Breast epithelium (tissue), 4 donors: ENCODE measurements at regions not wholly inside any gene's neighbourhood (a gene's known extent, or its start where the extent isn't known, plus 50 kb on each side); places are given as distances from the start of the nearest gene placed in this dataset.

Source experiments
- DNase-seq, 2 donors: peaks; one replicate each; pipeline ENCODE4 v3.0.0-alpha.2; 2019; ENCODE audit warnings: low spot score in 2 of 2
- H3K27ac ChIP-seq, 2 donors: fragments of 200-600 bp; sonication (generic) in 1 of 2; one replicate each; pipeline ENCODE4 v1.5.1; 2016 to 2019; ENCODE audit warnings: mild to moderate bottlenecking in 1 of 2
- H3K27me3 ChIP-seq, 2 donors: fragments of 200-600 bp; sonication (generic) in 1 of 2; one replicate each; pipeline versions ENCODE4 v1.5.1 to v1.6.0; 2017 to 2019; ENCODE audit warnings: control low read depth in 1 of 2, mild to moderate bottlenecking in 1 of 2
- H3K36me3 ChIP-seq: fragments of 200-600 bp; one replicate; pipeline ENCODE4 v1.5.1; 2019
- H3K4me1 ChIP-seq, 2 donors: fragments of 200-600 bp; sonication (generic); one replicate each; pipeline ENCODE4 v1.5.1; 2016 to 2019; ENCODE audit warnings: control low read depth in 1 of 2
- H3K4me3 ChIP-seq, 3 donors: fragments of 200-600 bp; sonication (generic); 1 replicate in 2 of 3; 2 replicates in 1 of 3; pipeline ENCODE4 v1.5.1; 2016 to 2019; ENCODE audit warnings: mild to moderate bottlenecking in 3 of 3, moderate library complexity in 2 of 3
- H3K9me3 ChIP-seq, 2 donors: fragments of 200-600 bp; sonication (generic) in 1 of 2; one replicate each; pipeline ENCODE4 v1.5.1; 2016 to 2019; ENCODE audit warnings: control low read depth in 1 of 2
- POLR2A ChIP-seq: fragments of 450-650 bp; IDR thresholded peaks from one replicate; pipeline ENCODE4 v1.6.1; 2016; ENCODE audit warnings: antibody characterized with exemption, mild to moderate bottlenecking, moderate library complexity
- POLR2AphosphoS5 ChIP-seq, 3 donors: sonication (generic); formaldehyde crosslinking; IDR thresholded peaks; one replicate each; pipeline ENCODE4 v1.6.1; 2017; ENCODE audit warnings: antibody characterized with exemption in 3 of 3
- intact Hi-C: fragments of 100-400 bp; cut with DNase I; formaldehyde crosslinking; loops from one replicate; pipeline ENCODE4 v1.15.1; 2023; ENCODE audit warnings: low total_unique reads
- TF ChIP-seq, protein P1 (sequence below), 3 donors: fragments of 450-650 bp; IDR thresholded peaks; one replicate each; pipeline ENCODE4 v1.5.1; 2016 to 2017; ENCODE audit warnings: antibody characterized with exemption in 3 of 3, mild to moderate bottlenecking in 3 of 3, moderate library complexity in 3 of 3

DNA sequence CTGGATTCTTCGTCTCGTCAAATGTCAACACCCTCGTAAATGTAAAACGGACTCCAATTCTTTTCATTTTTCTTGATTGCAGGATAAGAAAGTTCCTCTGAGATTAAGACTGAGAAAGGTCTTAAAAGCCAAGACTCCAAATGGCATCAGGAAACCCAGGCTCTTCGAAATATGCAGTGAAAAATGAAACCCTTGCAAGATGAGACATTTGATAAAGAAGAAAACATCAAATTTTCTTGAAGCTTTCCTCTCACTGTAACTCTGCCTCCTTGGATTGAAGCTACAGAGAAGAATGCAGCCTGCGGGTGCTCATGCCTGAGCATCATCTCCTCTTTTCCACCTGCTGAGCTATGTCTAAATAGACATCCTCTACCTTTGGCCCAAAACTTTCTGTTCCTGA lies 342.4 kb upstream of the THBS1 start:
- TF ChIP-seq, protein P1, sequence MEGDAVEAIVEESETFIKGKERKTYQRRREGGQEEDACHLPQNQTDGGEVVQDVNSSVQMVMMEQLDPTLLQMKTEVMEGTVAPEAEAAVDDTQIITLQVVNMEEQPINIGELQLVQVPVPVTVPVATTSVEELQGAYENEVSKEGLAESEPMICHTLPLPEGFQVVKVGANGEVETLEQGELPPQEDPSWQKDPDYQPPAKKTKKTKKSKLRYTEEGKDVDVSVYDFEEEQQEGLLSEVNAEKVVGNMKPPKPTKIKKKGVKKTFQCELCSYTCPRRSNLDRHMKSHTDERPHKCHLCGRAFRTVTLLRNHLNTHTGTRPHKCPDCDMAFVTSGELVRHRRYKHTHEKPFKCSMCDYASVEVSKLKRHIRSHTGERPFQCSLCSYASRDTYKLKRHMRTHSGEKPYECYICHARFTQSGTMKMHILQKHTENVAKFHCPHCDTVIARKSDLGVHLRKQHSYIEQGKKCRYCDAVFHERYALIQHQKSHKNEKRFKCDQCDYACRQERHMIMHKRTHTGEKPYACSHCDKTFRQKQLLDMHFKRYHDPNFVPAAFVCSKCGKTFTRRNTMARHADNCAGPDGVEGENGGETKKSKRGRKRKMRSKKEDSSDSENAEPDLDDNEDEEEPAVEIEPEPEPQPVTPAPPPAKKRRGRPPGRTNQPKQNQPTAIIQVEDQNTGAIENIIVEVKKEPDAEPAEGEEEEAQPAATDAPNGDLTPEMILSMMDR (IDR thresholded peaks at IDR 0.05): no peak
- TF ChIP-seq POLR2AphosphoS5 (IDR thresholded peaks at IDR 0.05) (no peak), POLR2A (no peak)
- H3K27ac ChIP-seq: no peak overlapping the region
- H3K36me3 ChIP-seq: no peaks in the 10 kb centered on the region
- H3K27me3 ChIP-seq: no peaks in the 10 kb centered on the region
- H3K4me3 ChIP-seq: no peak overlapping the region
- H3K4me1 ChIP-seq: no peaks in the 10 kb centered on the region
- H3K9me3 ChIP-seq: no peaks in the 10 kb centered on the region
- no peak for DNase-seq
- intact Hi-C loops: no loop called here

DNA sequence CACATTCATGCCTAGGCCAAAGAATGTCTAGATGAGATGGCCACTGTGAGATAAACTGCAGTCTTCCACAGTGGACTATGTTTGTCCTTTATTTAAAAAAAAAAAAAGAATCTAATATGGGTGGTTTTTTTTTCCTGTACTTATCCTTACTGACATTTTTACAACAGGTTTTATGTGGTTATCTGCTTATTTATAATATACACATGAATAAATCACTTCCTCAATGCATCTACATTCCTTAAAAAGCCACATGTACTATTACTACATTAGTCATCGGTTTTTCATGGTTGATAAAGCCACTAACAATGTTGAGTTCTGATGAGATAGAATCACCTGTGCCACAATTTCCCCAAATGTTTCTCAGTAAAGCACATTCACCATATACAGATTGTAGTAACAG lies 341.3 kb upstream of the THBS1 start:
- Histone ChIP-seq H3K4me3 (no peak overlapping the region), H3K4me1 (no peaks in the 10 kb centered on the region), H3K36me3 (no peaks in the 10 kb centered on the region), H3K27ac (no peak overlapping the region), H3K9me3 (no peaks in the 10 kb centered on the region), H3K27me3 (no peaks in the 10 kb centered on the region)
- intact Hi-C loops: no loop called here
- DNase-seq: no peak
- TF ChIP-seq POLR2A: no peak
- TF ChIP-seq, protein P1 (IDR thresholded peaks at IDR 0.05): no peak
- TF ChIP-seq POLR2AphosphoS5 (IDR thresholded peaks at IDR 0.05): no peak

DNA sequence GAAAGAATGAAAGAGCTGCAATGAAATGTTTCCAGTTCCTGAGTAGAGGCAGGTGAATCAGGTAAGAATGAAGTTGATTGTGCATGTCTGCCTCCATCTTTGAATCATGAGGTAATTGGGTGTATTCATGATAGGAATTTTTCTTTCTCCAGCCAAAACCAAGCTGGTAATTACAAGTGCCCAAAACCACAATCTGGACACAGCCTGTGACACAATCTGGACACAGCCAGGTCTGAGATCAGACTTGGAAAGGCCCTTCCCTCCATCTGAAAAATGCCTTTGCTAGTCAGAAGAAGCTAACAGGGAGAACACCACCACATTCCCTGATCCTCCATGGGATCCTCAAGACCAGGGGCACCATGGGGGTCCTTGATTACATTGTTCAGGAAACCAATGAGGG lies 338.5 kb upstream of the THBS1 start:
- Histone ChIP-seq H3K9me3 (no peaks in the 10 kb centered on the region), H3K36me3 (no peaks in the 10 kb centered on the region), H3K27ac (peak overlapping the region in 1 of 2 donors; percentile 14), H3K4me1 (no peaks in the 10 kb centered on the region), H3K4me3 (no peak overlapping the region), H3K27me3 (no peaks in the 10 kb centered on the region)
- TF ChIP-seq POLR2A: no peak
- peak in 1 of 3 donors; percentile 33 for TF ChIP-seq POLR2AphosphoS5 (IDR thresholded peaks at IDR 0.05)
- peak in 1 of 2 donors; percentile 67 for DNase-seq
- intact Hi-C loops: no loop called here

- Histone ChIP-seq H3K27ac (no peak overlapping the region), H3K36me3 (no peaks in the 10 kb centered on the region), H3K4me1 (no peaks in the 10 kb centered on the region), H3K9me3 (no peaks in the 10 kb centered on the region), H3K4me3 (no peak overlapping the region), H3K27me3 (no peaks in the 10 kb centered on the region)
- intact Hi-C loops: no loop called here
- TF ChIP-seq POLR2A: no peak
- TF ChIP-seq, protein P1 (IDR thresholded peaks at IDR 0.05): no peak
- TF ChIP-seq POLR2AphosphoS5 (IDR thresholded peaks at IDR 0.05): no peak
- DNase-seq: no peak
These were observed 337.5 kb upstream of the THBS1 start for GRCh38 chr15:39243396-39243795.

GRCh38 chr15:39244776-39245175 lies 336.1 kb upstream of the THBS1 start:
- Histone ChIP-seq H3K4me1 (no peaks in the 10 kb centered on the region), H3K27me3 (no peaks in the 10 kb centered on the region), H3K27ac (no peak overlapping the region), H3K36me3 (no peaks in the 10 kb centered on the region), H3K9me3 (no peaks in the 10 kb centered on the region), H3K4me3 (no peak overlapping the region)
- intact Hi-C loops: no loop called here
- no peak for TF ChIP-seq POLR2A
- TF ChIP-seq POLR2AphosphoS5 (IDR thresholded peaks at IDR 0.05): no peak
- DNase-seq: no peak

DNA sequence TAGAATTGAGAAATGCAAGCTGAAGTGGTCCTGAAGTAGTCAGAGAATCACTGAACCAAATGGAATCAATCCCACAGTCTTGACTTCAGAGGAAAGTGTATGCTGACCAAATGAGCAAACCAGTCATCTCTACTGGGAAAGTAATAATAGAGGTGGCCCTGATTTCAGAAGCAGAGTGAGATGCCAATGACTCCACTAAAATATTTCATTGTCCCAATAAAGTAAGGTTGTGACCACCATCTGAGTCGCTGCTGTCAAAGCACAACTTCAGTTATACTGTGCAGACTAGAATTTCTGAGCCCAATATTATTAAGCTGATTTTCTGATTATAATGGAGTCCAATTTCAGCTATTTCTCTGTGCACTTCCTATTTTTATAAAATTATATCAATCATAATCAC lies 334.4 kb upstream of the THBS1 start:
- H3K27ac ChIP-seq: no peak overlapping the region

More for the DNA sequence above, 334.4 kb upstream of the THBS1 start:
- no peak overlapping the region for H3K4me3 ChIP-seq
- no peaks in the 10 kb centered on the region for H3K27me3 ChIP-seq
- TF ChIP-seq, protein P1 (IDR thresholded peaks at IDR 0.05): no peak
- TF ChIP-seq POLR2AphosphoS5 (IDR thresholded peaks at IDR 0.05): no peak
- no peak for TF ChIP-seq POLR2A
- H3K36me3 ChIP-seq: no peaks in the 10 kb centered on the region
- no peaks in the 10 kb centered on the region for H3K9me3 ChIP-seq
- intact Hi-C loops: no loop called here
- no peak for DNase-seq
- no peaks in the 10 kb centered on the region for H3K4me1 ChIP-seq
